GM23338 (cell line): ENCODE measurements at regions not wholly inside any gene's neighbourhood (a gene's known extent, or its start where the extent isn't known, plus 50 kb on each side); places are given as distances from the start of the nearest gene placed in this dataset.

ENCODE experiments used
- ATAC-seq: fragments of 200-7000 bp; cut with Tn5 transposase; 3 replicates; pipeline ENCODE4 v1.9.1; 2020
- DNase-seq: peaks from one replicate; pipeline ENCODE4 v3.0.0-alpha.2; 2015; ENCODE audit warnings: low spot score
- H2AFZ ChIP-seq: fragments of 200-600 bp; sonication (generic); 2 replicates; pipeline ENCODE4 v1.8.0; 2016; ENCODE audit warnings: antibody characterized with exemption, mild to moderate bottlenecking, moderate library complexity
- H3F3A ChIP-seq: fragments of 200-600 bp; sonication (generic); replicated peaks from 2 replicates; pipeline ENCODE4 v1.8.0; 2017; ENCODE audit warnings: antibody characterized with exemption, mixed run types, low read depth
- H3K27ac ChIP-seq: fragments of 200-600 bp; sonication (generic); 2 replicates; pipeline ENCODE4 v1.6.1; 2016; ENCODE audit warnings: low read depth
- H3K27me3 ChIP-seq: fragments of 200-600 bp; sonication (generic); 2 replicates; pipeline ENCODE4 v1.8.0; 2016; ENCODE audit warnings: mild to moderate bottlenecking, mixed run types, moderate library complexity; ENCODE audit not compliant: insufficient read depth
- H3K36me3 ChIP-seq: fragments of 200-600 bp; sonication (generic); 2 replicates; pipeline ENCODE4 v1.8.0; 2016; ENCODE audit warnings: mild to moderate bottlenecking; ENCODE audit not compliant: insufficient read depth
- H3K4me1 ChIP-seq: fragments of 200-600 bp; sonication (generic); 2 replicates; pipeline ENCODE4 v1.8.0; 2016; ENCODE audit warnings: mild to moderate bottlenecking, moderate library complexity; ENCODE audit not compliant: insufficient read depth
- H3K4me2 ChIP-seq: fragments of 200-600 bp; sonication (generic); 2 replicates; pipeline ENCODE4 v1.7.1; 2017; ENCODE audit warnings: mixed run types
- H3K4me3 ChIP-seq: fragments of 200-600 bp; sonication (generic); 2 replicates; pipeline ENCODE4 v1.6.1; 2016; ENCODE audit warnings: mixed run types
- H3K79me2 ChIP-seq: fragments of 200-600 bp; sonication (generic); replicated peaks from 2 replicates; pipeline ENCODE4 v1.8.0; 2017; ENCODE audit warnings: mild to moderate bottlenecking; ENCODE audit not compliant: insufficient read depth
- H3K9me2 ChIP-seq: fragments of 200-600 bp; sonication (generic); 2 replicates; pipeline ENCODE4 v1.8.0; 2017; ENCODE audit not compliant: insufficient read depth
- H4K20me1 ChIP-seq: fragments of 200-600 bp; sonication (generic); replicated peaks from 2 replicates; pipeline ENCODE4 v1.8.0; 2017; ENCODE audit warnings: mild to moderate bottlenecking; ENCODE audit not compliant: insufficient read depth
- H3K27ac Mint-ChIP-seq: 2 replicates; pipeline ENCODE4 v1.8.0; 2020; ENCODE audit warnings: inconsistent platforms, mild to moderate bottlenecking, moderate library complexity, mixed read lengths
- H3K27me3 Mint-ChIP-seq: 3 replicates; pipeline ENCODE4 v1.8.0; 2022; ENCODE audit warnings: low read depth, mild to moderate bottlenecking, moderate library complexity, mixed read lengths, inconsistent platforms; ENCODE audit not compliant: insufficient read depth, poor library complexity
- H3K36me3 Mint-ChIP-seq: 3 replicates; pipeline ENCODE4 v1.8.0; 2021; ENCODE audit warnings: low read depth, mild to moderate bottlenecking, inconsistent platforms, moderate library complexity, mixed read lengths
- H3K4me1 Mint-ChIP-seq: 3 replicates; pipeline ENCODE4 v1.8.0; 2020; ENCODE audit warnings: mild to moderate bottlenecking, inconsistent platforms, mixed read lengths
- H3K4me3 Mint-ChIP-seq: 3 replicates; pipeline ENCODE4 v1.8.0; 2021; ENCODE audit warnings: moderate library complexity, mild to moderate bottlenecking, inconsistent platforms, mixed read lengths
- H3K9me3 Mint-ChIP-seq: 3 replicates; pipeline ENCODE4 v1.8.0; 2020; ENCODE audit warnings: moderate library complexity, mild to moderate bottlenecking, inconsistent platforms, mixed read lengths
- CTCF ChIP-seq, 2 experiments: fragments of 200-600 bp in 1 of 2; sonication (generic) in 1 of 2; conservative IDR thresholded peaks; 2 replicates each; pipeline versions ENCODE4 v1.5.1 to v1.6.1; 2016 to 2017; ENCODE audit warnings: antibody characterized with exemption in 2 of 2, low read depth in 2 of 2, mild to moderate bottlenecking in 2 of 2, moderate library complexity in 1 of 2
- ETS1 ChIP-seq: IDR thresholded peaks from 2 replicates; pipeline ENCODE4 v1.6.1; 2016; ENCODE audit warnings: antibody characterized with exemption
- EZH2 ChIP-seq: fragments of 200-600 bp; sonication (generic); IDR thresholded peaks from one replicate; pipeline ENCODE4 v1.8.0; 2017; ENCODE audit warnings: antibody characterized with exemption, mild to moderate bottlenecking, low read depth; ENCODE audit not compliant: unreplicated experiment
- JUNB ChIP-seq: IDR thresholded peaks from one replicate; pipeline ENCODE4 v1.6.1; 2016; ENCODE audit warnings: antibody characterized with exemption; ENCODE audit not compliant: unreplicated experiment
- NANOG ChIP-seq: IDR thresholded peaks from 2 replicates; pipeline ENCODE4 v1.6.1; 2016; ENCODE audit warnings: antibody characterized with exemption, borderline replicate concordance
- POLR2AphosphoS5 ChIP-seq: IDR thresholded peaks from 2 replicates; pipeline ENCODE4 v1.6.1; 2016; ENCODE audit warnings: antibody characterized with exemption, low read depth
- STAT1 ChIP-seq: IDR thresholded peaks from one replicate; pipeline ENCODE4 v1.6.1; 2016; ENCODE audit warnings: antibody characterized with exemption; ENCODE audit not compliant: unreplicated experiment

GRCh38 chr1:113215015-113215414 lies 142.0 kb downstream of the LRIG2 start:
- Mint-ChIP-seq H3K27me3 (peaks cover 11% of the 10 kb centered on the region), H3K4me1 (peaks cover 21% of the 10 kb centered on the region)
- peaks cover 8% of the 10 kb centered on the region for H3K4me1 ChIP-seq

GRCh38 chr1:113216664-113217063 lies 143.7 kb downstream of the LRIG2 start:
- Mint-ChIP-seq H3K4me1 (peaks cover 18% of the 10 kb centered on the region; the same call in 2 of the 3 replicates), H3K27me3 (peaks cover 7% of the 10 kb centered on the region), H3K27ac (no peak overlapping the region), H3K9me3 (peaks cover 27% of the 10 kb centered on the region), H3K4me3 (no peak overlapping the region), H3K36me3 (peaks cover 23% of the 10 kb centered on the region)
- H3K4me2 ChIP-seq = no peak overlapping the region
- no peak overlapping the region for H3K27ac ChIP-seq
- DNase-seq (no peak), ATAC-seq (no peak)
- 0 out of 2 replicates have a peak, but pooled peaks cover 6% of the 10 kb centered on the region for H3K9me2 ChIP-seq
- H3K4me1 ChIP-seq = peaks cover 9% of the 10 kb centered on the region
- TF ChIP-seq EZH2 (no peak), NANOG (no peak)
- no peaks in the 10 kb centered on the region for H3K27me3 ChIP-seq
- H3F3A ChIP-seq = no peaks in the 10 kb centered on the region
- no peak overlapping the region for H3K4me3 ChIP-seq
- H3K79me2 ChIP-seq = no peaks in the 10 kb centered on the region
- peak overlapping the region; percentile 47; the same call in 1 of the 2 replicates for H2AFZ ChIP-seq
- H3K36me3 ChIP-seq = no peaks in the 10 kb centered on the region; the same call in 1 of the 2 replicates
- H4K20me1 ChIP-seq = no peaks in the 10 kb centered on the region

More at GRCh38 chr1:113215015-113215414, 142.0 kb downstream of the LRIG2 start:
- TF ChIP-seq ETS1 (no peak), CTCF (conservative IDR thresholded peaks at IDR 0.05; ENCODE audit: low read depth in 2 of 2) (no peak), STAT1 (no peak), JUNB (no peak), POLR2AphosphoS5 (no peak), NANOG (no peak), EZH2 (no peak)
- no peaks in the 10 kb centered on the region for H3F3A ChIP-seq
- H3K27ac ChIP-seq = no peak overlapping the region
- H3K9me2 ChIP-seq = 0 out of 2 replicates have a peak, but pooled peaks cover 6% of the 10 kb centered on the region
- no peak overlapping the region for H3K4me2 ChIP-seq
- no peak for DNase-seq
- no peak for ATAC-seq
- H3K27me3 ChIP-seq = no peaks in the 10 kb centered on the region
- no peak overlapping the region for H3K4me3 Mint-ChIP-seq
- H2AFZ ChIP-seq = no peak overlapping the region
- H4K20me1 ChIP-seq = no peaks in the 10 kb centered on the region
- H3K9me3 Mint-ChIP-seq = peaks cover 27% of the 10 kb centered on the region
- H3K27ac Mint-ChIP-seq = no peak overlapping the region
- H3K36me3 Mint-ChIP-seq = peaks cover 23% of the 10 kb centered on the region
- no peaks in the 10 kb centered on the region; the same call in 1 of the 2 replicates for H3K36me3 ChIP-seq
- H3K4me3 ChIP-seq = no peak overlapping the region
- H3K79me2 ChIP-seq = no peaks in the 10 kb centered on the region
